Endothelial cell of umbilical vein (primary cell): ENCODE measurements at regions not wholly inside any gene's neighbourhood (a gene's known extent, or its start where the extent isn't known, plus 50 kb on each side); places are given as distances from the start of the nearest gene placed in this dataset.

Source experiments
- BruUV-seq: library from RNA; stranded (reverse); fragments of 400-500 nt; replicated peaks from 2 replicates; lab custom pipeline; 2021; lab: Mats Ljungman, UMichigan
- CTCF ChIA-PET: fragments of 300-600, 350-600 bp; sonication (Branson Sonifier 250); formaldehyde crosslinking; loops from one replicate; lab custom pipeline; 2021; ENCODE audit warnings: antibody characterized with exemption, inconsistent platforms; lab: Charles Lee
- POLR2A ChIA-PET: fragments of 300-600, 350-600 bp; sonication (Branson Sonifier 250); formaldehyde crosslinking; loops from one replicate; lab custom pipeline; 2021; ENCODE audit warnings: antibody characterized with exemption, inconsistent platforms; lab: Charles Lee
- DNase-seq: peaks from one replicate; pipeline ENCODE4 v3.0.0-alpha.2; 2011; ENCODE audit warnings: low read depth, low spot score
- FAIRE-seq: peaks from 2 replicates; lab custom pipeline; 2011; peaks lifted over from hg19 to GRCh38; lab: Jason Lieb, UNC
- H2AFZ ChIP-seq: 2 replicates; pipeline ENCODE4 v1.6.0; 2012; ENCODE audit warnings: low read depth, low read length, control low read depth, inconsistent platforms
- H3K27ac ChIP-seq: 2 replicates; pipeline ENCODE4 v1.5.1; 2011; ENCODE audit warnings: low read depth, mild to moderate bottlenecking, control low read depth, low read length, moderate library complexity; ENCODE audit not compliant: insufficient read depth
- H3K27me3 ChIP-seq, 2 experiments: 2 replicates each; pipeline versions ENCODE4 v1.6.0 to v1.6.1; 2011; ENCODE audit warnings: low read length in 2 of 2, mixed read lengths in 1 of 2; ENCODE audit not compliant: control insufficient read depth in 2 of 2, insufficient read depth in 2 of 2
- H3K36me3 ChIP-seq, 2 experiments: 2 replicates in 1 of 2; 3 replicates in 1 of 2; pipeline ENCODE4 v1.5.1; 2011; ENCODE audit warnings: low read length in 2 of 2, mild to moderate bottlenecking in 1 of 2, moderate library complexity in 1 of 2; ENCODE audit not compliant: control insufficient read depth in 2 of 2, insufficient read depth in 2 of 2; ENCODE audit errors: extremely low read depth in 1 of 2
- H3K4me1 ChIP-seq: 3 replicates; pipeline ENCODE4 v1.5.1; 2011; ENCODE audit warnings: mild to moderate bottlenecking, low read length; ENCODE audit not compliant: control insufficient read depth, insufficient read depth; ENCODE audit errors: extremely low read depth
- H3K4me2 ChIP-seq: 2 replicates; pipeline ENCODE4 v1.6.1; 2011; ENCODE audit warnings: low read length, control low read depth, mixed read lengths; ENCODE audit not compliant: insufficient read depth
- H3K4me3 ChIP-seq, 3 experiments: fragments of 200-600 bp in 1 of 3; sonication (generic), shearing (Covaris generic) in 1 of 3; replicated peaks in 1 of 3; 2 replicates each; pipeline ENCODE4 v1.5.1; 2011 to 2016; ENCODE audit warnings: control low read depth in 3 of 3, low read length in 3 of 3, mild to moderate bottlenecking in 2 of 3, inconsistent platforms in 1 of 3, low read depth in 1 of 3, moderate library complexity in 1 of 3; ENCODE audit not compliant: insufficient read depth in 1 of 3
- H3K79me2 ChIP-seq: 2 replicates; pipeline ENCODE4 v1.6.0; 2012; ENCODE audit warnings: low read length, inconsistent platforms; ENCODE audit not compliant: control insufficient read depth, insufficient read depth
- H3K9ac ChIP-seq: replicated peaks from 2 replicates; pipeline ENCODE3; 2011; ENCODE audit warnings: low read length, control low read depth; ENCODE audit not compliant: insufficient read depth; ENCODE audit errors: extremely low read depth
- H3K9me1 ChIP-seq: replicated peaks from 3 replicates; pipeline ENCODE4 v1.6.0; 2011; ENCODE audit warnings: mild to moderate bottlenecking, low read length; ENCODE audit not compliant: control insufficient read depth, insufficient read depth; ENCODE audit errors: extremely low read depth
- H3K9me3 ChIP-seq: replicated peaks from 2 replicates; pipeline ENCODE4 v1.5.1; 2012; ENCODE audit warnings: low read length, inconsistent platforms; ENCODE audit not compliant: control insufficient read depth, insufficient read depth
- H4K20me1 ChIP-seq: replicated peaks from 2 replicates; pipeline ENCODE3; 2011; ENCODE audit warnings: mild to moderate bottlenecking, low read length; ENCODE audit not compliant: control insufficient read depth, insufficient read depth; ENCODE audit errors: extremely low read depth
- EZH2 ChIP-seq: IDR thresholded peaks from 2 replicates; pipeline ENCODE4 v1.6.1; 2012; ENCODE audit warnings: borderline replicate concordance, low read depth, mild to moderate bottlenecking, moderate library complexity, low read length, inconsistent platforms; ENCODE audit not compliant: severe bottlenecking
- FOS ChIP-seq: IDR thresholded peaks from 2 replicates; pipeline ENCODE4 v1.6.1; 2011; ENCODE audit warnings: mild to moderate bottlenecking, low read length, moderate library complexity, borderline replicate concordance; ENCODE audit not compliant: insufficient read depth
- GATA2 ChIP-seq: IDR thresholded peaks from 2 replicates; pipeline ENCODE4 v1.7.0; 2011; ENCODE audit warnings: low read depth, mild to moderate bottlenecking, moderate library complexity, mixed read lengths, low read length; ENCODE audit not compliant: insufficient read length, insufficient read depth
- JUN ChIP-seq: IDR thresholded peaks from 2 replicates; pipeline ENCODE4 v1.6.1; 2011; ENCODE audit warnings: borderline replicate concordance, low read depth; ENCODE audit not compliant: insufficient read length, insufficient read depth
- MAX ChIP-seq: IDR thresholded peaks from 2 replicates; pipeline ENCODE4 v1.6.1; 2011; ENCODE audit not compliant: insufficient read depth, insufficient read length
- MYC ChIP-seq: IDR thresholded peaks from one replicate; pipeline ENCODE4 v1.6.1; 2011; ENCODE audit warnings: mild to moderate bottlenecking, low read depth, low read length
- POLR2A ChIP-seq: IDR thresholded peaks from 2 replicates; pipeline ENCODE4 v1.6.1; 2012; ENCODE audit warnings: low read depth, mild to moderate bottlenecking, control low read depth, low read length
- POLR2AphosphoS5 ChIP-seq: IDR thresholded peaks from 2 replicates; pipeline ENCODE4 v1.6.1; 2012; ENCODE audit warnings: low read depth, mild to moderate bottlenecking, control low read depth, low read length, moderate library complexity; ENCODE audit not compliant: insufficient read depth
- dilution Hi-C: fragments of 300-500 bp; cut with MboI; formaldehyde crosslinking; loops from one replicate; pipeline ENCODE4 v1.15.0; 2019; ENCODE audit warnings: low sequenced_read_pairs; ENCODE audit not compliant: extremely low pct_ligation_motif_present
- intact Hi-C: fragments of 100-400 bp; cut with micrococcal nuclease; formaldehyde crosslinking; loops from one replicate; pipeline ENCODE4 v1.10.0; 2022
- TF ChIP-seq, protein P1 (sequence below), 2 donors: IDR thresholded peaks; 1 replicate in 1 of 2; 2 replicates in 1 of 2; pipeline ENCODE4 v1.5.1; 2011; ENCODE audit warnings: low read length in 2 of 2, mild to moderate bottlenecking in 2 of 2, moderate library complexity in 2 of 2, control low read depth in 1 of 2, inconsistent platforms in 1 of 2, low read depth in 1 of 2; ENCODE audit not compliant: insufficient read depth in 1 of 2; ENCODE audit errors: extremely low read depth in 1 of 2

GRCh38 chr2:9744256-9745004 is 98.8 kb upstream of the TAF1B start:
- no peak overlapping the region for H3K4me3 ChIP-seq
- H3K27ac ChIP-seq: no peak overlapping the region
- H3K79me2 ChIP-seq: no peaks in the 10 kb centered on the region
- no peaks in the 10 kb centered on the region for H3K9me3 ChIP-seq
- TF ChIP-seq GATA2: no peak
- TF ChIP-seq FOS: no peak
- no peak for TF ChIP-seq POLR2A
- TF ChIP-seq EZH2: no peak
- no peak for TF ChIP-seq POLR2AphosphoS5
- TF ChIP-seq, protein P1, sequence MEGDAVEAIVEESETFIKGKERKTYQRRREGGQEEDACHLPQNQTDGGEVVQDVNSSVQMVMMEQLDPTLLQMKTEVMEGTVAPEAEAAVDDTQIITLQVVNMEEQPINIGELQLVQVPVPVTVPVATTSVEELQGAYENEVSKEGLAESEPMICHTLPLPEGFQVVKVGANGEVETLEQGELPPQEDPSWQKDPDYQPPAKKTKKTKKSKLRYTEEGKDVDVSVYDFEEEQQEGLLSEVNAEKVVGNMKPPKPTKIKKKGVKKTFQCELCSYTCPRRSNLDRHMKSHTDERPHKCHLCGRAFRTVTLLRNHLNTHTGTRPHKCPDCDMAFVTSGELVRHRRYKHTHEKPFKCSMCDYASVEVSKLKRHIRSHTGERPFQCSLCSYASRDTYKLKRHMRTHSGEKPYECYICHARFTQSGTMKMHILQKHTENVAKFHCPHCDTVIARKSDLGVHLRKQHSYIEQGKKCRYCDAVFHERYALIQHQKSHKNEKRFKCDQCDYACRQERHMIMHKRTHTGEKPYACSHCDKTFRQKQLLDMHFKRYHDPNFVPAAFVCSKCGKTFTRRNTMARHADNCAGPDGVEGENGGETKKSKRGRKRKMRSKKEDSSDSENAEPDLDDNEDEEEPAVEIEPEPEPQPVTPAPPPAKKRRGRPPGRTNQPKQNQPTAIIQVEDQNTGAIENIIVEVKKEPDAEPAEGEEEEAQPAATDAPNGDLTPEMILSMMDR (IDR thresholded peaks at IDR 0.05; ENCODE audit: extremely low read depth in 1 of 2, insufficient read depth in 1 of 2, low read depth in 1 of 2, low read length in 2 of 2): no peak
- no peak for TF ChIP-seq JUN
- no peak for TF ChIP-seq MAX
- no peak for TF ChIP-seq MYC
- peaks cover 2% of the 10 kb centered on the region for H3K4me1 ChIP-seq
- H4K20me1 ChIP-seq: no peaks in the 10 kb centered on the region
- H3K9ac ChIP-seq: no peak overlapping the region
- no peak overlapping the region for H2AFZ ChIP-seq
- CTCF ChIA-PET: interaction anchor here (1.4 to 5.9 kb wide), 3 partner anchors 27 to 305 kb away, joined by 3 to 29 read pairs (median 3); no protein-coding TSS in a partner anchor
- no peak overlapping the region for H3K4me2 ChIP-seq
- intact Hi-C loops (no loop called here), dilution Hi-C loops (no loop called here)
- no TSS peak for BruUV-seq
- FAIRE-seq: no peak
- H3K9me1 ChIP-seq: no peaks in the 10 kb centered on the region
- H3K36me3 ChIP-seq: no peaks in the 10 kb centered on the region
- POLR2A ChIA-PET: no interaction called here
- no peak for DNase-seq
- H3K27me3 ChIP-seq: peaks cover 4 to 6% of the 10 kb centered on the region in 2 experiments
